PC-9 (cell line): ENCODE measurements at regions not wholly inside any gene's neighbourhood (a gene's known extent, or its start where the extent isn't known, plus 50 kb on each side); places are given as distances from the start of the nearest gene placed in this dataset.

Experiments
- BruUV-seq: library from RNA; stranded (reverse); fragments of 400-500 nt; replicated peaks from 2 replicates; lab custom pipeline; 2021; lab: Mats Ljungman, UMichigan
- CTCF ChIA-PET: fragments of 300-600 bp; sonication (Branson Sonifier 250); formaldehyde crosslinking; loops from one replicate; lab custom pipeline; 2022; ENCODE audit warnings: antibody characterized with exemption; lab: Charles Lee
- POLR2A ChIA-PET: fragments of 300-600 bp; sonication (Branson Sonifier 250); formaldehyde crosslinking; loops from one replicate; lab custom pipeline; 2022; ENCODE audit warnings: antibody characterized with exemption; ENCODE audit not compliant: unreplicated experiment; lab: Charles Lee
- DNase-seq, 2 experiments: peaks; one replicate each; pipeline versions ENCODE4 v3.0.0 to v3.0.0-alpha.2; 2015 to 2022; ENCODE audit warnings: mixed read lengths in 1 of 2
- H2AFZ ChIP-seq: fragments of 200-600 bp; sonication (generic); 2 replicates; pipeline ENCODE4 v1.8.1; 2017; ENCODE audit warnings: antibody characterized with exemption
- H3F3A ChIP-seq: fragments of 200-600 bp; sonication (generic); 2 replicates; pipeline ENCODE4 v1.8.1; 2017; ENCODE audit warnings: antibody characterized with exemption, mild to moderate bottlenecking, low read depth; ENCODE audit not compliant: insufficient read depth
- H3K27ac ChIP-seq: fragments of 200-600 bp; sonication (generic); 2 replicates; pipeline ENCODE4 v1.6.1; 2016; ENCODE audit warnings: mixed run types
- H3K27me3 ChIP-seq: fragments of 200-600 bp; sonication (generic); 2 replicates; pipeline ENCODE4 v1.6.1; 2016; ENCODE audit warnings: low read depth, mixed run types; ENCODE audit not compliant: insufficient read depth
- H3K36me3 ChIP-seq: fragments of 200-600 bp; sonication (generic); 2 replicates; pipeline ENCODE4 v1.6.1; 2016; ENCODE audit warnings: low read depth, mixed run types
- H3K4me1 ChIP-seq: fragments of 200-600 bp; sonication (generic); replicated peaks from 2 replicates; pipeline ENCODE4 v1.6.1; 2016; ENCODE audit warnings: mixed run types; ENCODE audit not compliant: insufficient read depth
- H3K4me2 ChIP-seq: fragments of 200-600 bp; sonication (generic); 2 replicates; pipeline ENCODE4 v1.6.1; 2017; ENCODE audit warnings: mixed run types
- H3K4me3 ChIP-seq: fragments of 200-600 bp; sonication (generic); 2 replicates; pipeline ENCODE4 v1.6.1; 2016; ENCODE audit warnings: mixed run types
- H3K79me2 ChIP-seq: fragments of 200-600 bp; sonication (generic); 2 replicates; pipeline ENCODE4 v1.6.1; 2017; ENCODE audit warnings: low read depth, mixed run types
- H3K9me2 ChIP-seq: fragments of 200-600 bp; sonication (generic); 2 replicates; pipeline ENCODE4 v1.8.1; 2017; ENCODE audit warnings: mild to moderate bottlenecking; ENCODE audit not compliant: insufficient read depth
- H3K9me3 ChIP-seq: fragments of 200-600 bp; sonication (generic); 2 replicates; pipeline ENCODE4 v1.8.1; 2016; ENCODE audit warnings: low read depth; ENCODE audit not compliant: insufficient read depth
- H4K20me1 ChIP-seq: fragments of 200-600 bp; sonication (generic); 2 replicates; pipeline ENCODE4 v1.8.1; 2017; ENCODE audit not compliant: insufficient read depth
- CTCF ChIP-seq: fragments of 200-600 bp; sonication (generic); conservative IDR thresholded peaks from 2 replicates; pipeline ENCODE4 v1.6.1; 2017; ENCODE audit warnings: mixed run types, antibody characterized with exemption, mild to moderate bottlenecking, moderate library complexity
- EZH2 ChIP-seq: fragments of 200-600 bp; sonication (generic); IDR thresholded peaks from 2 replicates; pipeline ENCODE4 v1.8.0; 2017; ENCODE audit warnings: antibody characterized with exemption, low read depth
- intact Hi-C: fragments of 100-400 bp; cut with micrococcal nuclease; formaldehyde crosslinking; loops from one replicate; pipeline ENCODE4 v1.10.0; 2022; ENCODE audit not compliant: unreplicated experiment

DNA sequence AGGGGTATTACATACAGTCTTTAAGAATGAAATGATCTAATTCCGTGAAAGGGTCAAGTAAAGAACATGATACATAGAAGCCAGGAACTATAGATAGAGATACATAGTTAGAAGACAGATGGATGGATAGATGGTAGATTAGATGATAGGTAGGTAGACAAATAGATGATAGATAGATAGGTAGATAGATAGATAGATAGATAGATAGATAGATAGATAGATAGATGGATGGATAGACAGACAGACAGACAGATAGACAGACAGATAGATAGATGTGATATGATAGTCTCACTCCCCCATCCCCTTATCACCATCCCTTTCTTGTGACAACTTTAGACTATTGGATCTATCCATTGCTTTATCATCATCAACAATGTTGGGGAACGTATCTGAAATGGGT is 448.2 kb downstream of the METTL4 start:
- Histone ChIP-seq H3K4me3 (no peak overlapping the region), H3K9me2 (no peaks in the 10 kb centered on the region; the same call in 1 of the 2 replicates), H3F3A (no peaks in the 10 kb centered on the region), H3K36me3 (no peaks in the 10 kb centered on the region), H3K27me3 (no peaks in the 10 kb centered on the region), H3K4me2 (no peak overlapping the region), H4K20me1 (no peaks in the 10 kb centered on the region), H2AFZ (no peak overlapping the region), H3K9me3 (no peaks in the 10 kb centered on the region), H3K27ac (no peak overlapping the region), H3K4me1 (no peaks in the 10 kb centered on the region), H3K79me2 (no peaks in the 10 kb centered on the region)
- CTCF ChIA-PET = no interaction called here
- intact Hi-C loops = no loop called here
- POLR2A ChIA-PET = no interaction called here
- no TSS peak for BruUV-seq
- TF ChIP-seq CTCF (no peak), EZH2 (no peak)
- no peak for DNase-seq

DNA sequence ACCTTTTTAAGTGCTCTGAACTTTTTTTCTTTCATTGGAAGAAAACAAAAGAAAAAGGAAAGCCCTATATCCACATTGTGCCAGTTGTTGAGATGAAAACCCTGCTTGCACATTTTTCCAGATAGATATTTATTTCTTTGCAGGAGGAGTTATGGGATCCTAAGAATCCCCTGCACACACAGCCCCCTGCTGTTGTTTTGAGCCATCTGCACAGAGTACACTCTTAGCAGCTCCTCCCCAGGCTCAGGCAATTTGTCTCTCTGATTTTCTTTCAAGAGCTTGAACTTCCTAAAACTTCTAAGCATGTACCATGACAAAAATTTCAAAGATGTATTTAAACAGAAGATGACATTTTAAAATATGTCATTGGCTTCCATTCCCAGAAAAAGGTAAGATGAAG is 436.9 kb downstream of the METTL4 start:
- intact Hi-C loops = no loop called here
- DNase-seq = no peak
- POLR2A ChIA-PET = no interaction called here

DNA sequence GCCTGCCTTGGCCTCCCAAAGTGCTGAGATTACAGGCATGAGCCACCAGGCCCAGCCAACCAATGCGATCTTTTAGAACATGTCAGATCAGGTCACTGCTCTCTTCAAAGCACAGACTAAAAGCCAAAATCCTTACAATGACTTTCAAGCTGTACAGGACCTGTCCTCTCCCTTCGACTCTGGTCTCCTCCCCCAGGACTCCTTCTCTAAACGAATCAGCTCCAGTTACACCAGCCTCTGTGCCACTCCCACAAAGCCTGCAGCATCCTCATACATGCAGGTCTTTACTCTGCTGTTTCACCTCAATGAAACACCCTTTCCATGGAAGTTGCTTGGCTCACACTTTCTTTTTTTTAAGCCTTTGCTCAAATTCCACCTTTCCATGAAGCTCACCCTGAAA is 436.0 kb downstream of the METTL4 start:
- ChIA-PET POLR2A (interaction anchor here (0.5 to 0.6 kb wide), 2 partner anchors 154 to 986 kb away, joined by 5 read pairs; no protein-coding TSS in a partner anchor), CTCF (interaction anchor here (1.0 kb wide), 1 partner anchor 31 kb away, joined by 9 read pairs; no protein-coding TSS in a partner anchor)
- Histone ChIP-seq H3K79me2 (no peaks in the 10 kb centered on the region), H3K4me2 (no peak overlapping the region), H3K27ac (no peak overlapping the region), H3K9me3 (no peaks in the 10 kb centered on the region), H2AFZ (no peak overlapping the region), H3K27me3 (no peaks in the 10 kb centered on the region), H3K4me1 (peaks cover 14% of the 10 kb centered on the region), H3K36me3 (no peaks in the 10 kb centered on the region), H4K20me1 (no peaks in the 10 kb centered on the region), H3K9me2 (no peaks in the 10 kb centered on the region), H3F3A (no peaks in the 10 kb centered on the region), H3K4me3 (no peak overlapping the region)
- DNase-seq = no peak
- TF ChIP-seq EZH2 = no peak
- no peak for TF ChIP-seq CTCF
- intact Hi-C loops = no loop called here
- no TSS peak for BruUV-seq

More for the DNA sequence above, 436.9 kb downstream of the METTL4 start:
- Histone ChIP-seq H4K20me1 (no peaks in the 10 kb centered on the region), H3K4me2 (no peak overlapping the region), H3F3A (no peaks in the 10 kb centered on the region), H3K9me2 (no peaks in the 10 kb centered on the region), H3K79me2 (no peaks in the 10 kb centered on the region), H3K4me3 (no peak overlapping the region), H3K27me3 (no peaks in the 10 kb centered on the region), H3K9me3 (no peaks in the 10 kb centered on the region), H2AFZ (no peak overlapping the region), H3K36me3 (no peaks in the 10 kb centered on the region), H3K27ac (no peak overlapping the region), H3K4me1 (peaks cover 5% of the 10 kb centered on the region)
- TF ChIP-seq EZH2 (no peak), CTCF (no peak)
- BruUV-seq = no TSS peak
- CTCF ChIA-PET = no interaction called here
